ENCODE measurements at regions not wholly inside any gene's neighbourhood (a gene's known extent, or its start where the extent isn't known, plus 50 kb on each side); places are given as distances from the start of the nearest gene placed in this dataset.

- H3K4me3 ChIP-seq (ENCODE audit: extremely low read depth, insufficient read depth, low read length, poor library complexity, severe bottlenecking), result no peak overlapping the region
- H3K4me1 ChIP-seq (ENCODE audit: control insufficient read depth, insufficient read depth, low read length, poor library complexity, severe bottlenecking), result no peaks in the 10 kb centered on the region
- H3K36me3 ChIP-seq (ENCODE audit: control insufficient read depth, insufficient read depth, low read length), result no peaks in the 10 kb centered on the region
- H3K27ac ChIP-seq (ENCODE audit: low read depth, low read length, severe bottlenecking), result no peak overlapping the region
- no peaks in the 10 kb centered on the region for H3K9me3 ChIP-seq (ENCODE audit: control insufficient read depth, low read length)
- 96% methylated on average over 3 to 5 of the region's 8 CpGs for WGBS, 2 experiments (ENCODE audit: insufficient coverage in 2 of 2)
Measured at GRCh38 chr13:111855191-111855590, 211.8 kb upstream of the SOX1 start.

GRCh38 chr13:111855786-111856185, 211.2 kb upstream of the SOX1 start:
- WGBS, 2 experiments (ENCODE audit: insufficient coverage in 2 of 2), result 93 to 98% methylated on average over 6 to 7 of the region's 8 CpGs
- Histone ChIP-seq H3K9me3 (ENCODE audit: control insufficient read depth, low read length) (no peaks in the 10 kb centered on the region), H3K4me3 (ENCODE audit: extremely low read depth, insufficient read depth, low read length, poor library complexity, severe bottlenecking) (no peak overlapping the region), H3K27ac (ENCODE audit: low read depth, low read length, severe bottlenecking) (no peak overlapping the region), H3K36me3 (ENCODE audit: control insufficient read depth, insufficient read depth, low read length) (no peaks in the 10 kb centered on the region), H3K4me1 (ENCODE audit: control insufficient read depth, insufficient read depth, low read length, poor library complexity, severe bottlenecking) (no peaks in the 10 kb centered on the region)

DNA sequence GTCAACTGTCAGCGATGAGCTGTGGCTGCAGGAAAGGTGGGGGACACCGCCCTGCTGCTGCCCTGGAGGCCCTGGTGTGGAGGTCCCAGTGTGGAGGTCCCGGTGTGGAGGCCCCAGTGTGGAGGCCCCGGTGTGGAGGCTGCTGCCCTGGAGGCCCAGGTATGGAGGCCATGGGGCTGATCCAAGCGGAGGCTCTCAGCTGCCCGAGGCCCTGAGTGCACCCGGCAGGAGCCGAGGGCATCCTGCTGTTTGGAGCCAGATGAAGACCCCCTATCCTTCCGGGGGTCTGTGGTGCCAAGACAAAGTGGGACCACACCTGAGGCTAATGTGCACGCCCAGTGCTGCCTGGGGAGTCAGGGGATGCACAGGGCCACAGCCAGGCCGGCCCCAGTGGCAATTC, 210.4 kb upstream of the SOX1 start:
- Histone ChIP-seq H3K4me3 (ENCODE audit: extremely low read depth, insufficient read depth, low read length, poor library complexity, severe bottlenecking) (no peak overlapping the region), H3K9me3 (ENCODE audit: control insufficient read depth, low read length) (no peaks in the 10 kb centered on the region), H3K36me3 (ENCODE audit: control insufficient read depth, insufficient read depth, low read length) (no peaks in the 10 kb centered on the region), H3K4me1 (ENCODE audit: control insufficient read depth, insufficient read depth, low read length, poor library complexity, severe bottlenecking) (no peaks in the 10 kb centered on the region), H3K27ac (ENCODE audit: low read depth, low read length, severe bottlenecking) (no peak overlapping the region)
- WGBS, 2 experiments (ENCODE audit: insufficient coverage in 2 of 2), result 87 to 92% methylated on average over 9 to 10 of the region's 11 CpGs

GRCh38 chr13:111857336-111857735, 209.6 kb upstream of the SOX1 start:
- no peak overlapping the region for H3K4me3 ChIP-seq (ENCODE audit: extremely low read depth, insufficient read depth, low read length, poor library complexity, severe bottlenecking)
- no peak overlapping the region for H3K27ac ChIP-seq (ENCODE audit: low read depth, low read length, severe bottlenecking)
- 86 to 97% methylated on average over 10 to 17 of the region's 18 CpGs for WGBS, 2 experiments (ENCODE audit: insufficient coverage in 2 of 2)
- H3K36me3 ChIP-seq (ENCODE audit: control insufficient read depth, insufficient read depth, low read length), result no peaks in the 10 kb centered on the region
- no peaks in the 10 kb centered on the region for H3K4me1 ChIP-seq (ENCODE audit: control insufficient read depth, insufficient read depth, low read length, poor library complexity, severe bottlenecking)
- no peaks in the 10 kb centered on the region for H3K9me3 ChIP-seq (ENCODE audit: control insufficient read depth, low read length)

- Histone ChIP-seq H3K4me3 (ENCODE audit: extremely low read depth, insufficient read depth, low read length, poor library complexity, severe bottlenecking) (no peak overlapping the region), H3K4me1 (ENCODE audit: control insufficient read depth, insufficient read depth, low read length, poor library complexity, severe bottlenecking) (no peaks in the 10 kb centered on the region), H3K9me3 (ENCODE audit: control insufficient read depth, low read length) (no peaks in the 10 kb centered on the region), H3K27ac (ENCODE audit: low read depth, low read length, severe bottlenecking) (no peak overlapping the region), H3K36me3 (ENCODE audit: control insufficient read depth, insufficient read depth, low read length) (no peaks in the 10 kb centered on the region)
- 87% methylated on average over 31 to 32 of the region's 32 CpGs for WGBS, 2 experiments (ENCODE audit: insufficient coverage in 2 of 2)
Measured at GRCh38 chr13:111857846-111858560, 208.9 kb upstream of the SOX1 start.

DNA sequence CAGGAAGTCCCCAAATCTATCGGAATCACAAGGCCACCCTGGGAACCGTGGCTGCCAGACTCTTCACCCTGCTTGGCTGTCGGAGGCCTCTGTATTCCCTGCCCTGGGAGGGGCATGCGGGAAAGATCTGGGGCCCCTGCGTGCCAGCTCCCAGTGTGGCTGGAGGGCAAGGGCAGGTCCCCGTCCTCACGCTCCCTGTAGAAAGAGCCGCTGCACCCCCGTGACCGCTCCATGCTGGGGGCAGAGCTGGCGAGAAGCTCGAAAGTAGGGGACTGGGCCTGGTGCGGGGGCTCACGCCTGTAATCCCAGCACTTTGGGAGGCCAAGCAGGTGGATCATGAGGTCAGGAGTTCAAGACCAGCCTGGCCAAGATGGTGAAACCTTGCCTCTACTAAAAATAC, 208.4 kb upstream of the SOX1 start:
- Histone ChIP-seq H3K27ac (ENCODE audit: low read depth, low read length, severe bottlenecking) (no peak overlapping the region), H3K4me1 (ENCODE audit: control insufficient read depth, insufficient read depth, low read length, poor library complexity, severe bottlenecking) (no peaks in the 10 kb centered on the region), H3K4me3 (ENCODE audit: extremely low read depth, insufficient read depth, low read length, poor library complexity, severe bottlenecking) (no peak overlapping the region), H3K36me3 (ENCODE audit: control insufficient read depth, insufficient read depth, low read length) (no peaks in the 10 kb centered on the region), H3K9me3 (ENCODE audit: control insufficient read depth, low read length) (no peaks in the 10 kb centered on the region)
- WGBS, 2 experiments (ENCODE audit: insufficient coverage in 2 of 2), result 88 to 95% methylated on average over 12 to 14 of the region's 14 CpGs

GRCh38 chr13:111859354-111860230, 207.4 kb upstream of the SOX1 start:
- H3K4me1 ChIP-seq (ENCODE audit: control insufficient read depth, insufficient read depth, low read length, poor library complexity, severe bottlenecking), result no peaks in the 10 kb centered on the region
- no peaks in the 10 kb centered on the region for H3K9me3 ChIP-seq (ENCODE audit: control insufficient read depth, low read length)
- H3K4me3 ChIP-seq (ENCODE audit: extremely low read depth, insufficient read depth, low read length, poor library complexity, severe bottlenecking), result no peak overlapping the region
- WGBS, 2 experiments (ENCODE audit: insufficient coverage in 2 of 2), result 82 to 87% methylated on average over 14 to 18 of the region's 18 CpGs
- no peak overlapping the region for H3K27ac ChIP-seq (ENCODE audit: low read depth, low read length, severe bottlenecking)
- no peaks in the 10 kb centered on the region for H3K36me3 ChIP-seq (ENCODE audit: control insufficient read depth, insufficient read depth, low read length)

DNA sequence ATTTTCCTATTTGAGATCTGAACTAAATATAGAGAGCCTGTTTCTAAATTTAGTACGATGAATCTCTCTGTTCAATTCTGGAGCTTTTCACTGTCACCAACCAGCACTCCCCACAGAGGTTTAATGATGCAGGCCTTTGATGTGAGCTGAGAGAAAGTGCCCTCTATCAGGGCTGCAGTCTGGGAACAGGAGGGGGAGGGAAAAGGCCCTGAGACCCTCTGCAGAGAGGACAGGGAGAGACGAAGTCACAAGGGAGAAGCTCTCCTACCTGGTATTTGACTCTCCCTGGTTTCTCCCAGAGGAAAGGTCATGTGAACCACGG, 206.8 kb upstream of the SOX1 start:
- Histone ChIP-seq H3K4me1 (ENCODE audit: control insufficient read depth, insufficient read depth, low read length, poor library complexity, severe bottlenecking) (no peaks in the 10 kb centered on the region), H3K4me3 (ENCODE audit: extremely low read depth, insufficient read depth, low read length, poor library complexity, severe bottlenecking) (no peak overlapping the region), H3K9me3 (ENCODE audit: control insufficient read depth, low read length) (no peaks in the 10 kb centered on the region), H3K27ac (ENCODE audit: low read depth, low read length, severe bottlenecking) (no peak overlapping the region), H3K36me3 (ENCODE audit: control insufficient read depth, insufficient read depth, low read length) (no peaks in the 10 kb centered on the region)
- 37 to 50% methylated on average over 1 to 2 of the region's 3 CpGs for WGBS, 2 experiments (ENCODE audit: insufficient coverage in 2 of 2)

DNA sequence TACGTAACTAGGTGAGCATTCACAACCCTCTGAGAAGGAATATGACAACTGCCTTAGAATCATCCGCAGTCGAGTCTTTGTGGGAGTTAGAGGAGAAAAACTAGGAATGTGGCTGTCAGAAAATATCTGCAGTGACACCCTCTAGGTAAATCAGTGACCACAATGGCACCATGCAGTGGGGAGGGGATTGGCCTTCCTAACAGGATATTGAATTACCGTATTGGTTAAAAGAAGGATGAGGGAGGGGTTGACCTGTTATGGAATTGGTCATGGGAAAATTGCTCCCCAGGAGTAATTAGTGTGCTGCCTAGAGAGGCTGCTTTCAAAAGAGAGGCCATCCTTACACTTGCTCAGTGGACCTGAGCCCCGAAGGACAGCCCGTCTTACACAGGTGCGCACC, 205.6 kb upstream of the SOX1 start:
- Histone ChIP-seq H3K4me1 (ENCODE audit: control insufficient read depth, insufficient read depth, low read length, poor library complexity, severe bottlenecking) (no peaks in the 10 kb centered on the region), H3K27ac (ENCODE audit: low read depth, low read length, severe bottlenecking) (no peak overlapping the region)
- 91 to 97% methylated on average over 7 of the region's 7 CpGs for WGBS, 2 experiments (ENCODE audit: insufficient coverage in 2 of 2)

DNA sequence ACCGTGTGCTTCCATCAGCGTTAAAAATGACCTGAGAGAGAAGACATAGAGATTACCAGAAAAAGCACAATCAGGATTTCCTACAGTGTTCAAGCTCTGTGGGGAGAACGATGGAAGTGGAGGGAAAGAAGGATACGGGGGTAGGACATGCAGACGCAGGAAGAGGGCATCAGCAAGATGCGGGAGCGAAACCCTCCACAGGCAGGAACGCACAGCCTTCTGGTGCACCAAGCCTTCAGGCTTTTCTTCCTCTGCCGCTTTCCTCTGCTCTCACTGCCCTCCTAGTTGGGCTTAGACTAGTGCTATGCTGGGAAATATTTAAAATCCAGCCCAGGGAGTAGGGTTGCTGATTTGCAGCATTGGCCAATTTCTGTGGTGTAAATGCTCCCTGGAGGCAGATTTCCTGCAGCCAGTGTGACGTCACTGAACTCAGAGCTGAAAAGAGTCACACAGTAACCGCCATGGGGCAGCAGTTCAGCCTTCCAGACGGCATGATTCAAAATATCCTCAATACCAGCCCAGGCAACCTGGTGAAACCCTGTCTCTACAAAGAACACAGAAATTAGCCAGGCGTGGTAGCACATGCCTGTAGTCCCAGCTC, 205.1 kb upstream of the SOX1 start:
- no peak overlapping the region for H3K27ac ChIP-seq (ENCODE audit: low read depth, low read length, severe bottlenecking)
- no peak overlapping the region for H3K4me3 ChIP-seq (ENCODE audit: extremely low read depth, insufficient read depth, low read length, poor library complexity, severe bottlenecking)
- WGBS, 2 experiments (ENCODE audit: insufficient coverage in 2 of 2), result 96 to 98% methylated on average over 9 to 12 of the region's 13 CpGs
- no peaks in the 10 kb centered on the region for H3K4me1 ChIP-seq (ENCODE audit: control insufficient read depth, insufficient read depth, low read length, poor library complexity, severe bottlenecking)
- no peaks in the 10 kb centered on the region for H3K36me3 ChIP-seq (ENCODE audit: control insufficient read depth, insufficient read depth, low read length)
- H3K9me3 ChIP-seq (ENCODE audit: control insufficient read depth, low read length), result no peaks in the 10 kb centered on the region

More for the DNA sequence above, 205.6 kb upstream of the SOX1 start:
- Histone ChIP-seq H3K4me3 (ENCODE audit: extremely low read depth, insufficient read depth, low read length, poor library complexity, severe bottlenecking) (no peak overlapping the region), H3K36me3 (ENCODE audit: control insufficient read depth, insufficient read depth, low read length) (no peaks in the 10 kb centered on the region), H3K9me3 (ENCODE audit: control insufficient read depth, low read length) (no peaks in the 10 kb centered on the region)
